H1 (cell line): ENCODE measurements at regions not wholly inside any gene's neighbourhood (a gene's known extent, or its start where the extent isn't known, plus 50 kb on each side); places are given as distances from the start of the nearest gene placed in this dataset.

Experiments
- CTCF ChIA-PET: fragments of 300-600 bp; sonication (Branson Sonifier 250); formaldehyde crosslinking; loops from one replicate; lab custom pipeline; 2021; ENCODE audit not compliant: partially characterized antibody; lab: Charles Lee
- POLR2A ChIA-PET: fragments of 300-600 bp; sonication (Branson Sonifier 250); formaldehyde crosslinking; loops from one replicate; lab custom pipeline; 2021; ENCODE audit warnings: inconsistent platforms; ENCODE audit not compliant: partially characterized antibody; lab: Charles Lee
- DNase-seq, 2 experiments: peaks; one replicate each; pipeline versions ENCODE4 v3.0.0 to v3.0.0-alpha.2; 2010 to 2022; ENCODE audit warnings: low spot score in 2 of 2, low read depth in 1 of 2, mixed read lengths in 1 of 2
- FAIRE-seq: peaks from 2 replicates; lab custom pipeline; 2011; peaks lifted over from hg19 to GRCh38; lab: Jason Lieb, UNC
- H2AFZ ChIP-seq: 2 replicates; pipeline ENCODE4 v1.8.1; 2012; ENCODE audit warnings: low read length, inconsistent platforms
- H2AK5ac ChIP-seq: 2 replicates; pipeline ENCODE4 v1.6.1; 2013; ENCODE audit warnings: low read depth, low read length
- H2BK120ac ChIP-seq: replicated peaks from 2 replicates; pipeline ENCODE3; 2013; ENCODE audit warnings: low read depth, low read length, inconsistent platforms
- H2BK12ac ChIP-seq: 2 replicates; pipeline ENCODE4 v1.6.1; 2013; ENCODE audit warnings: low read depth, low read length
- H2BK15ac ChIP-seq: 2 replicates; pipeline ENCODE4 v1.6.1; 2013; ENCODE audit warnings: low read length
- H2BK20ac ChIP-seq: 2 replicates; pipeline ENCODE4 v1.6.1; 2013; ENCODE audit warnings: low read length
- H2BK5ac ChIP-seq: 2 replicates; pipeline ENCODE4 v1.6.1; 2013; ENCODE audit warnings: low read depth, low read length
- H3K14ac ChIP-seq: 2 replicates; pipeline ENCODE4 v1.6.1; 2013; ENCODE audit warnings: inconsistent platforms; ENCODE audit not compliant: insufficient read length
- H3K18ac ChIP-seq: 2 replicates; pipeline ENCODE4 v1.6.1; 2013; ENCODE audit warnings: low read length; ENCODE audit errors: extremely low read depth
- H3K23ac ChIP-seq: 2 replicates; pipeline ENCODE4 v1.6.1; 2013; ENCODE audit warnings: inconsistent platforms; ENCODE audit not compliant: insufficient read length
- H3K23me2 ChIP-seq: 2 replicates; pipeline ENCODE4 v1.6.1; 2013; ENCODE audit warnings: low read depth, low read length
- H3K27ac ChIP-seq: 2 replicates; pipeline ENCODE4 v1.6.1; 2011; ENCODE audit warnings: low read depth, low read length, inconsistent platforms
- H3K27me3 ChIP-seq, 4 experiments: replicated peaks in 1 of 4; 1 replicate in 1 of 4; 2 replicates in 3 of 4; pipeline versions ENCODE4 v1.6.1 to v1.8.1; 2011 to 2013; ENCODE audit warnings: low read length in 3 of 4, mild to moderate bottlenecking in 3 of 4, inconsistent platforms in 2 of 4, mixed read lengths in 2 of 4, moderate library complexity in 1 of 4; ENCODE audit not compliant: control insufficient read depth in 3 of 4, insufficient read depth in 3 of 4; ENCODE audit errors: extremely low read depth in 1 of 4
- H3K36me3 ChIP-seq, 4 experiments: 2 replicates each; pipeline versions ENCODE4 v1.6.1 to v1.8.1; 2011 to 2013; ENCODE audit warnings: mild to moderate bottlenecking in 4 of 4, low read length in 3 of 4, moderate library complexity in 2 of 4, control low read depth in 1 of 4, inconsistent platforms in 1 of 4; ENCODE audit not compliant: insufficient read depth in 4 of 4, control insufficient read depth in 2 of 4
- H3K4ac ChIP-seq: replicated peaks from 2 replicates; pipeline ENCODE3; 2013; ENCODE audit warnings: low read length, low read depth, mixed read lengths, inconsistent platforms; ENCODE audit not compliant: insufficient read length
- H3K4me1 ChIP-seq, 4 experiments: replicated peaks in 1 of 4; 1 replicate in 1 of 4; 2 replicates in 3 of 4; pipeline versions ENCODE4 v1.6.1 to v1.8.1; 2011 to 2013; ENCODE audit warnings: low read length in 3 of 4, inconsistent platforms in 2 of 4, mixed read lengths in 1 of 4; ENCODE audit not compliant: insufficient read depth in 4 of 4, control insufficient read depth in 3 of 4
- H3K4me2 ChIP-seq, 2 experiments: 2 replicates each; pipeline versions ENCODE4 v1.6.1 to v1.8.1; 2011 to 2013; ENCODE audit warnings: low read depth in 2 of 2, low read length in 2 of 2, control low read depth in 1 of 2, inconsistent platforms in 1 of 2, mild to moderate bottlenecking in 1 of 2; ENCODE audit not compliant: insufficient read depth in 1 of 2
- H3K4me3 ChIP-seq, 4 experiments: fragments of 200-600, 300-600 bp in 1 of 4; sonication (generic), shearing (Covaris generic), sonication (Bioruptor Twin) in 1 of 4; 2 replicates each; pipeline versions ENCODE4 v1.5.1 to v1.8.1; 2011 to 2016; ENCODE audit warnings: low read length in 4 of 4, low read depth in 3 of 4, control low read depth in 2 of 4, inconsistent platforms in 2 of 4, mild to moderate bottlenecking in 2 of 4, mixed read lengths in 1 of 4, moderate library complexity in 1 of 4; ENCODE audit not compliant: insufficient read depth in 2 of 4; ENCODE audit errors: extremely low read depth in 1 of 4
- H3K56ac ChIP-seq: replicated peaks from 2 replicates; pipeline ENCODE3; 2013; ENCODE audit warnings: low read depth, mild to moderate bottlenecking, mixed read lengths, low read length, inconsistent platforms; ENCODE audit not compliant: insufficient read length
- H3K79me1 ChIP-seq: 2 replicates; pipeline ENCODE4 v1.6.1; 2013; ENCODE audit warnings: low read depth, low read length, control low read depth
- H3K79me2 ChIP-seq, 2 experiments: 2 replicates each; pipeline versions ENCODE4 v1.6.1 to v1.8.1; 2012 to 2013; ENCODE audit warnings: low read length in 2 of 2, mild to moderate bottlenecking in 2 of 2, inconsistent platforms in 1 of 2; ENCODE audit not compliant: insufficient read depth in 2 of 2, control insufficient read depth in 1 of 2
- H3K9ac ChIP-seq, 4 experiments: replicated peaks in 1 of 4; 1 replicate in 1 of 4; 2 replicates in 3 of 4; pipeline versions ENCODE4 v1.6.1 to v1.8.1; 2011 to 2013; ENCODE audit warnings: low read depth in 3 of 4, low read length in 3 of 4, control low read depth in 2 of 4, mild to moderate bottlenecking in 2 of 4, moderate library complexity in 2 of 4, inconsistent platforms in 1 of 4; ENCODE audit errors: extremely low read depth in 1 of 4
- H3K9me3 ChIP-seq, 2 experiments: 2 replicates each; pipeline versions ENCODE4 v1.6.1 to v1.8.1; 2012 to 2013; ENCODE audit warnings: mild to moderate bottlenecking in 2 of 2, moderate library complexity in 2 of 2, control low read depth in 1 of 2, inconsistent platforms in 1 of 2, low read depth in 1 of 2, low read length in 1 of 2, mixed read lengths in 1 of 2; ENCODE audit not compliant: insufficient read depth in 2 of 2
- H4K20me1 ChIP-seq, 2 experiments: replicated peaks in 1 of 2; 2 replicates each; pipeline versions ENCODE3 to v1.8.1; 2011 to 2013; ENCODE audit warnings: inconsistent platforms in 2 of 2, low read length in 2 of 2, mild to moderate bottlenecking in 1 of 2; ENCODE audit not compliant: insufficient read depth in 2 of 2, control insufficient read depth in 1 of 2
- H4K5ac ChIP-seq: 2 replicates; pipeline ENCODE4 v1.6.1; 2013; ENCODE audit warnings: low read length, low read depth, mixed read lengths, inconsistent platforms; ENCODE audit not compliant: insufficient read length
- H4K8ac ChIP-seq: 2 replicates; pipeline ENCODE4 v1.8.0; 2013; ENCODE audit warnings: mild to moderate bottlenecking, moderate library complexity, low read length, inconsistent platforms; ENCODE audit not compliant: insufficient read depth; ENCODE audit errors: extremely low read depth
- H4K91ac ChIP-seq: replicated peaks from 2 replicates; pipeline ENCODE3; 2013; ENCODE audit warnings: low read length, mixed read lengths, inconsistent platforms; ENCODE audit not compliant: insufficient read length
- HDAC6 ChIP-seq: IDR thresholded peaks from one replicate; pipeline ENCODE4 v1.7.1; 2012; ENCODE audit warnings: low read depth, mild to moderate bottlenecking, inconsistent platforms, low read length, moderate library complexity
- NANOG ChIP-seq: IDR thresholded peaks from 2 replicates; pipeline ENCODE4 v1.6.1; 2011; ENCODE audit warnings: low read length, low read depth, mild to moderate bottlenecking, inconsistent platforms; ENCODE audit not compliant: insufficient read depth, poor library complexity, severe bottlenecking
- WGBS, 2 experiments: shearing (Covaris generic) in 1 of 2; methylation state at CpG; one replicate each; pipeline versions ENCODE4 v1.1.6 to v1.1.7; 2013 to 2015; ENCODE audit warnings: low lambda C conversion rate in 2 of 2, mixed read lengths in 2 of 2, inconsistent platforms in 1 of 2, low coverage in 1 of 2, missing lambda C conversion rate in 1 of 2; ENCODE audit not compliant: insufficient replicate concordance in 2 of 2, insufficient coverage in 1 of 2, insufficient read length in 1 of 2; ENCODE audit errors: extremely low coverage in 1 of 2, missing lambda C conversion rate in 1 of 2; 5-methylcytosine and 5-hydroxymethylcytosine counted together

DNA sequence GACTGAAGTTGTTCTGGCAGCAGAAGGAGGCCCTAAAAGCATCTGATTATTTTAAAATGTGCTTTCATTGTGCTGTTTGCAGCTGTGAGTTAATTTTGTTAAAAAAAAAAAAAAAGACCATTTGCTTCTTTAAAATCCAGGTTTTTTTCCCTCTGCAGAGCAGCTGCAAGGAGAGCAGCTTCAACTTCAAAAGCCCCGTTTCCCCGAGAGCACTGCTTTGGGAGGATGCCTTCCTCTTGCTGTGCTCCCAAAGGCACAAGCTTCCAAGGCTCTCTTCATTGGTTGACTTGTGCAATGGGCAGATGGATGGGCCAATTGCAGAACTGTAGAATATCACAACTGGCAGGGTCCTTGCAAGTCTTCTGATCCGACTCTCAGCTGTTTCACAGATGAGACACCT is 459.2 kb upstream of the PKN2 start:
- Histone ChIP-seq H3K79me2 (no peaks in the 10 kb centered on the region), H4K91ac (no peak overlapping the region), H3K4ac (no peak overlapping the region), H3K56ac (no peak overlapping the region), H4K20me1 (no peaks in the 10 kb centered on the region), H2BK12ac (no peak overlapping the region), H2BK15ac (no peak overlapping the region), H3K14ac (no peak overlapping the region), H3K79me1 (no peaks in the 10 kb centered on the region), H3K4me2 (no peak overlapping the region), H2AFZ (no peak overlapping the region), H4K5ac (no peak overlapping the region), H3K4me1 (peaks cover 0 to 2% (median 0%) of the 10 kb centered on the region in 4 experiments; a peak in 1 of 7 replicates), H3K18ac (no peak overlapping the region), H3K23ac (no peak overlapping the region), H2BK20ac (no peak overlapping the region), H3K4me3 (no peak overlapping the region), H2BK120ac (no peak overlapping the region), H3K23me2 (no peaks in the 10 kb centered on the region), H3K27ac (no peak overlapping the region), H2AK5ac (no peak overlapping the region), H3K9me3 (no peaks in the 10 kb centered on the region), H3K9ac (no peak overlapping the region), H2BK5ac (no peak overlapping the region), H3K27me3 (no peaks in the 10 kb centered on the region), H3K36me3 (no peaks in the 10 kb centered on the region), H4K8ac (no peak overlapping the region)
- DNase-seq (no peak), FAIRE-seq (no peak)
- 92% methylated on average over 3 of the region's 3 CpGs; no CpG with 5 or more reads in 1 of the 2 experiments for WGBS, 2 experiments
- ChIA-PET POLR2A (no interaction called here), CTCF (no interaction called here)
- TF ChIP-seq HDAC6 (no peak), NANOG (no peak)
